ENCODE measurements at regions not wholly inside any gene's neighbourhood (a gene's known extent, or its start where the extent isn't known, plus 50 kb on each side); places are given as distances from the start of the nearest gene placed in this dataset.

DNA sequence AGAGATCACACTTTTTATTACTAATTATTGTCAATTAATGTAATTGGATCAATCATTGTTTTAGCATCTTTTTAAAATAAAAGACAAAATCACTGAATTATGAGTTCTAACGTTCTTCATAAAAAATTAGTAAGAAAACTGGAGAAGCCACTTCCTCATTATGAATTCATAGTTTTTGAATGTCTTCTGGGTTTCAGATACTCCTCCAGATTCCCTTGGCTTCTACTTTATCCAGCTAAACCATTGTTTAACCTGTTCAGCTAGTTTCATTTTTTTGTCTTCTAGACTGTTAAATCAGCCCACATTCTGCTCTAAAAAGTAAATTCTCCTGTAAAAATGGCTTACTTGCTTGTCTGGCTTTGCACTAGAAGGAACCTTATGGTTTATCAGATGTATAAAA is 753.4 kb upstream of the ACVR2A start:
- TF ChIP-seq, protein P1, sequence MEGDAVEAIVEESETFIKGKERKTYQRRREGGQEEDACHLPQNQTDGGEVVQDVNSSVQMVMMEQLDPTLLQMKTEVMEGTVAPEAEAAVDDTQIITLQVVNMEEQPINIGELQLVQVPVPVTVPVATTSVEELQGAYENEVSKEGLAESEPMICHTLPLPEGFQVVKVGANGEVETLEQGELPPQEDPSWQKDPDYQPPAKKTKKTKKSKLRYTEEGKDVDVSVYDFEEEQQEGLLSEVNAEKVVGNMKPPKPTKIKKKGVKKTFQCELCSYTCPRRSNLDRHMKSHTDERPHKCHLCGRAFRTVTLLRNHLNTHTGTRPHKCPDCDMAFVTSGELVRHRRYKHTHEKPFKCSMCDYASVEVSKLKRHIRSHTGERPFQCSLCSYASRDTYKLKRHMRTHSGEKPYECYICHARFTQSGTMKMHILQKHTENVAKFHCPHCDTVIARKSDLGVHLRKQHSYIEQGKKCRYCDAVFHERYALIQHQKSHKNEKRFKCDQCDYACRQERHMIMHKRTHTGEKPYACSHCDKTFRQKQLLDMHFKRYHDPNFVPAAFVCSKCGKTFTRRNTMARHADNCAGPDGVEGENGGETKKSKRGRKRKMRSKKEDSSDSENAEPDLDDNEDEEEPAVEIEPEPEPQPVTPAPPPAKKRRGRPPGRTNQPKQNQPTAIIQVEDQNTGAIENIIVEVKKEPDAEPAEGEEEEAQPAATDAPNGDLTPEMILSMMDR (IDR thresholded peaks at IDR 0.05): no peak
- TF ChIP-seq POLR2A (IDR thresholded peaks at IDR 0.05): no peak

Data from Peyer's patch (tissue), 4 donors.